HUDEP-2 (cell line): ENCODE measurements at regions not wholly inside any gene's neighbourhood (a gene's known extent, or its start where the extent isn't known, plus 50 kb on each side); places are given as distances from the start of the nearest gene placed in this dataset.
"Not testable (repeated sequence)": the region's sequence is repeated elsewhere in the genome, so short reads cannot be mapped to it uniquely, and the experiment has no call there.

Source experiments
- DNase-seq, 76 experiments: peaks; one replicate each; lab custom pipeline; 2025; ENCODE audit not compliant: unreplicated experiment in 76 of 76; lab: John Stamatoyannopoulos, UW

DNA sequence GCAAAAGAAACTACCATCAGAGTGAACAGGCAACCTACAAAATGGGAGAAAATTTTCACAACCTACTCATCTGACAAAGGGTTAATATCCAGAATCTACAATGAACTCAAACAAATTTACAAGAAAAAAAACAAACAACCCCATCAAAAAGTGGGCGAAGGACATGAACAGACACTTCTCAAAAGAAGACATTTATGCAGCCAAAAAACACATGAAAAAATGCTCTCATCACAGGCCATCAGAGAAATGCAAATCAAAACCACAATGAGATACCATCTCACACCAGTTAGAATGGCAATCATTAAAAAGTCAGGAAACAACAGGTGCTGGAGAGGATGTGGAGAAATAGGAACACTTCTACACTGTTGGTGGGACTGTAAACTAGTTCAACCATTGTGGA, 170.1 kb downstream of the MEX3B start:
- DNase-seq = not testable (repeated sequence)

DNA sequence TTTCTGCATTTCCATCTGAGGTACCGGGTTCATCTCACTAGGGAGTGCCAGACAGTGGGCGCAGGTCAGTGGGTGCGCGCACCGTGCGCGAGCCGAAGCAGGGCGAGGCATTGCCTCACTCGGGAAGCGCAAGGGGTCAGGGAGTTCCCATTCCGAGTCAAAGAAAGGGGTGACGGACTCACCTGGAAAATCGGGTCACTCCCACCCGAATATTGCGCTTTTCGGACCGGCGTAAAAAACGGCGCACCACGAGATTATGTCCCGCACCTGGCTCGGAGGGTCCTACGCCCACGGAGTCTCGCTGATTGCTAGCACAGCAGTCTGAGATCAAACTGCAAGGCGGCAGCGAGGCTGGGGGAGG, 175.1 kb downstream of the MEX3B start:
- not testable (repeated sequence) for DNase-seq

DNA sequence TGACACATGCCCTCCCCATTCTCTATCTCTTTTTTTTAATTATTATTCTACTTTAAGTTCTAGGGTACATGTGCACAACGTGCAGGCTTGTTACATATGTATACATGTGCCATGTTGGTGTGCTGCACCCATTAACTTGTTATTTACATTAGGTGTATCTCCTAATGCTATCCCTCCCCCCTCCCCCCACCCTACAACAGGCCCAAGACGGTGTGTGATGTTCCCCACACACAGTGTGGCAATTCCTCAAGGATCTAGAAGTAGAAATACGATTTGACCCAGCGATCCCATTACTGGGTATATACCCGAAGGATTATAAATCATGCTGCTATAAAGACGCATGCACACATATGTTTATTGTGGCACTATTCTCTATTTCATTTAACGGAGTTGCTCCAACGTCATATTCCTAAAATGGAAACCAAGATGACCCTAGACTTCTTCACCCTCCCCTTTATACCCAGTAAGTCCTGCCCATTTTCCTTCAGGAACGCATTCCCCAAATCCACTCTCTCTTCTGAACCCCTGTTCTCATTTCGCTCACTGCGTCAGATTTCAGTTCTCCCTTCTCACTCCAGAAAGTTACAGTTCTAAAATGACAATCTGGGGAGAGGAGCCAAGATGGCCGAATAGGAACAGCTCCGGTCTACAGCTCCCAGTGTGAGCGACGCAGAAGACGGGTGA, 175.6 kb downstream of the MEX3B start:
- DNase-seq = not testable (repeated sequence)

DNA sequence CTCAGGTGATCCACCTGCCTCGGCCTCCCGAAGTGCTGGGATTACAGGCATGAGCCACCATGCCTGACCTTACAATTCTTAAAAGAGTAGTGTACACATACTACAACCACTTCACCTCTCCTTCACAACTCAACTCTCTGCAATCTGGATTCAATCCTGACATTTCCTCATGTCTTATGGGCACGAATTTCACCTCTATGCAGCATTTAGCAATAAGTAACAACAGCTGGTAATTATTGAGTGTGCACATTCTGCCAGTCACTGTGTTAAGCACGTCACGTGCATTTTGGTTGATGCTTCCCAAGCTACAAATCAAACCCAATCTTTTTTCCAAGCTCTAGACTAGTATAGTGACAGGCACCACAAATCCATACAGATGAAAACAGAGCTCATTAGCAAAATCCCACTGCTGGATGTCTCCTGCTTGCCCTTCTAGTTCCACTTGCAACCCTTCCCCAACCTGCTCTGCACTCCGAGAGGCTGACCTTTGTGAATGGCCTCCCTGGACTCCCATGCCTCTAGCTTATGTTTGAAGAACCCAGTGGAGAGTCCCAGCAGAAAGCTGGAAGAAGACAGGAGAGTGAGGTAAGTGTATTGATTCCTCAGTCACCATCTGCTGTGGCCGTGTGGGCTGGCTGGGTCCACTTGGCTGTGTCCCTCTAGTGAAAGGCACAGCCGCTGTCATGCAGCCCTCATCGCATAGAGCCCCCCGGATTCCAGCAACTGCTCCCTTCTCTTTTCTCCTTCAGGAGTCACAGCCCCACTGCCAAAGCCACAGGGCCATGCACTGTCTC, 176.5 kb downstream of the MEX3B start:
- DNase-seq = no peak

DNA sequence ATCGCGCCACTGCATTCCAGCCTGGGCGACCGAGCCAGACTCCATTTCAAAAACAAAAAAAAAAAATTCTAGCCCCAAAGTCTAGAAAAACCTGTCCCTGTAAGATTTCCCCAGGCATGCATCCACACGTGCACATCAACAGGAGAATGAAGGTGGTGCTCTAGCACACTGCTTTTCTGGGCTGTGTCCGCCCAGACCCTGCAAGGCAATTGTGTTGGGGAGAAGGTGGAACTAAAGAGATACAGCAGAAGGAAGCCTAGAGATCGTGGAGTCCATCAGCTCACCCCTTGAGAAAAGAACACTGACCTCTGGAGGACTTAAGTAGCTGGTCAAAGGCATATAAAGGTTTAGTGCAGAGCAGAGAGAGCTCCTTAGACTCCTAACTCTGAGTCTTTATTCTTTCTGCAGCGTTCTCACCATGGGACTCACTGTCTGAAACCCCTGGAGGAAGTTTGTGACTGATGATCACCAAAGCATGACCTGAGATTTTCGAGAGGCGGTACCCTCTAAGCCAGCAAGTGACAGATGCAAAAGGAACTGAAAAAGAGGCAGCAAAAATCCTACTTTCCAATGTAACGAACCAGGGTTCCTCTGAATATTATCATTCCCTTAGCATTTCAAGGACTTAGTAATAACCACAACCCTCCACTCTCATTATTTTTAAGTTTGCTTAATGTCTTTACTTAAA, 179.8 kb downstream of the MEX3B start:
- no peak for DNase-seq

DNA sequence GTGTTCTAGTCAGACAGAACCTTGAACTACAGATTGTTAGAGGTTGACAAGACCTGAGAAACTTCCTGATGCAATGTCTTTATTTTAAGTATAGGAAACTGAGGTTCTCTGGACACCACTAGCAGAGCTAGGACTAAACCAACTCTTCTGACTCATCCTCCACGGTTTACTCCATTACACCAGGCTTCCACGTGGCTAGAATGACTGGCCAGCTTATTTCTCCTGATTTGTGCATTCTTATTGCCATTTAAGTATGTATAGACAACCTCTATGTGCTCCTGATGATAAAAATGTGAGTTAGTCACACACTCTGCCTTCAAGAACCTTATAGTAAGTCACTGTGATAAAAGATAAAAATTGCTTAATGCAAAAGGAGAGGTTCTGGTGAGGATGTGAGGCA, 182.7 kb downstream of the MEX3B start:
- DNase-seq = no peak

DNA sequence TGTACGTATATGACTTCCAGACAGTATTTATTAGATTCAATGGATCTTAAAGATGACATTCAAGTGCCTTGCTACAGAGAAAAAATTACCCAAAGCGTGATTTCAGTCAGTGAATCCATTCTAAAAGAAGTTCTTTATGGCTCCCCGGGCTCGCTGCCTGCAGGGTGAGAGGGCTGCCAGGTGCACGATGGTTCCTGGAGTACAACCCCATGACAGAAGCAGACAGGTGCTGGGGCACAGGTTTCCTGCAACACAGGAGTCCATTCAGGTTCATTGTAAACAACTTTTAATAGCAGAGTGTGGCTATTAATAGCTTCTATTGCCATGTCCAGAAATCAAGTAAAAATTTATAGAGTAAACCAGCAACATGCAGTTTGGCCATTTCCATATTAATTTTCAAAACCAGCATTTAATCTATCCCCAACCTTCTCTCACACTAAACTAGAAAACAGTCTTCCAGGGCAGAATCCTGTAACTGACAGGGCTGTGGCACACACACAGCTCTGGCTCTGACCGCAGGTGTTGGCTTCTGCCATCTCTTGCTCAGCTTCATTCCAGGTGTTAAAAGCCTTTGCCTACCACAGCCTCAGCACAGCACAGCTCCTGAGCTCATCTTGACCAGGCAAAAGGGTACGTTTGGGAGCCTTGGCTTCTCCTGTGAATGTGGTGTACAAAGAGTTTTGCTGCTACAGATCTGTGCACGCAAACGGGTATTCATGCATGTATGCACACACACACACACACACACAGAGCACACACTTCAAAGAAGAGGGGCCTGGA, 185.9 kb downstream of the MEX3B start:
- DNase-seq = no peak

DNA sequence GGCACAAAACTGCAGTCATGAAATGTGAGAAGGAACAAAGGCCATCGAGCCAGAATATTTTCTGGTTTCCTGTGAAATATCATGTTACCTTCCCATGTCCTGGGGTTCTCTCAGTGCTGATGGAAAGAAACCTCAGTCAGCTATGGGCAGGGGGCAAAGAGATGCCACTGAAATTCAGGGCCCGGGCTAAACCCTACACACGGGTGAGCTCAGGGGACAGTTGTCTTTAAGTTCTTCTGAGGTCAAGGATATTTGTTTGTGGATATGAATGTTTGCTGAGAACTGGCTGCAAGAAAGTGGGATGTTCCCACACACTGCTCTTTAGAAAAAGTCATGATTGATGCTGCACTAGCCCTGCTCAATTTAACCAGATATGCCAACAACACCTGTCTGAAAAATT, 187.2 kb downstream of the MEX3B start:
- DNase-seq = no peak

DNA sequence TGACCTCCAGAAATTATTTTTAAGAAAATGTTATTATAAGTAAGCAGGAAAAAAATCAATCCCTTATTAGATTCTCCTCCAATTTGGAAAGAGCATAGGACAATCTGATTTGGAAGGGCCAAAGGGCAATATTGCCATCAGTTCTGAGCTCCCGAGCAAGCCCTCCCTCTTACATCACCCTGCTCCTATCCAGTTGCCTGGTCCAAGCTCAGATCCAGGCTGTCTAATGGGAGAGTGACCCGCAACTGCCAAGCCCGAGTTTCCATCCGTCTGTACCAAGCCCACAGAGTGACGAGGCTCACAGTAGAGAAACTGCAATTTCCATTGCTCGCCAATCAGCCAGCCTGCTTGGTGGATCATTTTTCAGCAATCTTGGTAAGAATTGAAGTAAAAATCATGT, 187.7 kb downstream of the MEX3B start:
- DNase-seq = no peak

DNA sequence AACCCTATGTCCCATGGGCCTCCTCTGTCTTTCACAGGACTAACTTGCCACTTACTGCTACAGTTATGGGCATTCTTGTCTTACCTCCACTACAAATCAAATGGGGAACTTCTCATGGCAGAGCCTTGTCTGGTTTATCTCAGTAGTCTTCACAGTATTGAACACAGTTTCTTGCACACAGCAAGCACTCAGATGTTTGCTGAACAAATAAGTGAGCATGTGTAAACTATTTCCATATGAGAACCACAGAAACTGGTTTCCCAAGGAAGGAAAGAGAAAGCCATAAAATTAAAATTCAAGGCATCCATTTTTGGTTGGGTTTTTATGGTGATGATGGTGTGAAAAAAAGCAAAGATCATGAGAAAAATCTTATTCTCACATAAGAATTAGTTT, 189.2 kb downstream of the MEX3B start:
- no peak for DNase-seq

DNA sequence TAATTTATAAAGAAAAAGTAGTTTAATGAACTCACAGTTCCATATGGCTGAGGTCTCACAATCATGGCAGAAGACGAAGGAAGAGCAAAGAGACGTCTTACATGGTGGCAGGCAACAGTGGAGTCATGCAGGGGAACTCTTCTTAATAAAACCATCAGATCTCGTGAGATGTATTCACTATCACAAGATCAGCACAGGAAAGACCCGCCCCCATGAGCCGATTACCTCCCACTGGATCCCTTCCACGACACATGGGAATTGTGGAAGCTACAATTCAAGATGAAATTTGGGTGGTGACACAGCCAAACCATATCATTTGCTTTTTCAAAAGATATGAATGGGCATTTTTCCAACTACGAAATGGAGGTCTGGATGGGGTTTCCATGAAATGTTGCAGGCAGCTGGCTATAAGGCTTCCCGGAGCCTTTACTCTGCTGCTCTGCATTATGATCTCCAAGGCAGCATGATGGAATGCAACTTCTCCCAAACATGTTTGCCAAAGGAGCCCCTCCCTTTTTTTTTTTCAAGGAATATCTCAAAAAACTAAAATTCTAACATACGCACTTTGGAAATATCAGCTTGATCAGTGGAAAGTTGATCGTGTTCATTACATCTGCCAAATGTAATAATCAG, 189.7 kb downstream of the MEX3B start:
- DNase-seq = no peak

DNA sequence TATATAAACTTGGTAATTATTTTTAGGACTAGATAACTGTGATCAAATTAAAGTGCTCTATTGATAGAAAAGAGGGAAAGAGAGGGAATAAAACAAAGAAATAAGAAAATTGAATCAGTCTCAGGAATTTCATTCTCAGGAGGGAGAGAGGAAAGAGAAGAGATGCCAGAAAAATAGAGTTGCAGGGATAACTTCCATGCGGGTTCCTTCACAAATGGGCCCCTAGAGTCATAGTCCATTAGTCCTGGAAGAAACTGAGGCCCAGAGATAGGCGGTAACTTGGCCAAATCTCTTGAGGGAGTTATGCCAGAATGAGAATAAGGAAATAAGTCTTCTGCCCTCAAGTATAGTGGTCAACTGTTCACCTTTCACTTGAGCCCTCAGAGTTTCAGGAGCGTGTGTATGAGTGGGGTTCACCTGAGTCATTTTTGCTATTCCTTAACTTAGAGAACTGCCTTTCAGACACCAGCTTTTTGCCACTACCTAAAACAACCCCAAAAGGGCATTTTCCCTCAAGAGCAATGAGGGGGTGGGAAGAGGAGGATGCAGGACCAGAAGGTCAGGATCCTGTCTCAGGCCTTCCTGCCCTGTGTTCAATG, 192.6 kb downstream of the MEX3B start:
- no peak for DNase-seq

DNA sequence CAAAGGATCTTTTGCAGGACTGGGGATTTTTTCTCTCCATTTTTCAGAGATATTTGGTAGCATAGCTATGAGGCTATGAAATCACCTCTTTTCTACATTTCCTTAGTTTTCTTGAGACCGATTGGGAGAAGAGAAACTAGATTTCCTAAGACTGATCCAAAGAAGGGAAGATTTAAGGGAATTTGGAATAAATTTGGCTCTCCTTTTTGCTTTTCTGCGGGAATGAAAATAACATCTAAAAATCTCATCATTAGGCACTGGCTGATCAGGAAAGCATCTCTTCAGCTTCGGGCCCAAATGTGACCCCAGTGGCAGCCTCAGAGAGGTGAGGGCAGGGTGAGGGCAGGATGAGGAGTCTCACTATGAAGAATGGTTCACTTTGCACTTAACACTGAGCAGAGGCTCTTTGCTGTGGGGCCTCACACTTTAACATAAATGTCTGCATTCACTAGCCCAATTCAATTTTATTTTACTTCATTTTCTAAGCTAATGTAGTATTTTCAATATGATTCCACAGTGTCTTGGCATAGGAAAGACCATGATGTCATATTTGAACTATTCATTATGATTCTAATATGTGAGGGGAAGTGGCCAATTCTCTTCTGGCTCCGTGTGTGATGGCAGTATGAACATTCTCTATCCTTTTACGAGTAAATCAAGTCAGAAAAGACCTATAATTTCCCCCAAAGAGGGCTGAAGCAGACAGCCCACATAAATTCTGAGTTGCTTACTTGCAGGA, 193.2 kb downstream of the MEX3B start:
- DNase-seq = no peak

DNA sequence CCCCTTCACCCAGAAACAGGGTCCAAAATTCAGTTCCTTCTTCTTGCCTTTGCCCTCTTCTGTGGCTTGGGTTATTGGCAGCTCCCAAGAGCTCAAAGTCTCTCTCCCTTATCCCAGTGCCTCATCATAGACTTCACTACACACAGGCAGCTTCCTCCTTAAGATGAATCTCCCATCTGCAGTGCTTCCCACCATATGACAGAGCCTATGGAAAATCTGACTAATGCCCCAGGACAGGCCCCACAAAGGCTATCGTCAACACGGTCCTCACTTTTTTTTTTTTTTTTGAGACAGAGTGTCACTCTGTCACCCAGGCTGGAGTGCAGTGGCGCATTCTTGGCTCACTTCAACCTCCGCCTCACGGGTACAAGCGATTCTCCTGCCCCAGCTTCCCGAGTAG, 194.1 kb downstream of the MEX3B start:
- DNase-seq = no peak

DNA sequence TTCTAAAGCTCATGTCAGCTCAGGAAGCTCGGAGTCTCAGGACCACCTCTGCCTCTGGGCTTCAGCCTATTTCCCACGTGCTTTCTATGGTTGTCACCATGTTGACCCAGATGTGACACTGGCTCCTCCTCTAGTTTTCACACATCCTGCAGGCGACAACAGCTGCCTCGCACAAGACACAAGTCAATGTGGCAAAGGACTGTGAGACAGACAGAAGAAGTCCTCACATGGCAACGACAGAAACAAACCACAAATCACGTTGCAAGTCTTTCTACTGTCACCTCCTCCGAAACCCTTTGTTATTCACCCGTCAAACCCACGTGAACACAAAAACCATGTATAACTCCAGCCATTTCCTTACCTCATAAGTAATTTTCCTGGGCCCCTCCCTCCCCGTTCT, 194.5 kb downstream of the MEX3B start:
- no peak for DNase-seq

DNA sequence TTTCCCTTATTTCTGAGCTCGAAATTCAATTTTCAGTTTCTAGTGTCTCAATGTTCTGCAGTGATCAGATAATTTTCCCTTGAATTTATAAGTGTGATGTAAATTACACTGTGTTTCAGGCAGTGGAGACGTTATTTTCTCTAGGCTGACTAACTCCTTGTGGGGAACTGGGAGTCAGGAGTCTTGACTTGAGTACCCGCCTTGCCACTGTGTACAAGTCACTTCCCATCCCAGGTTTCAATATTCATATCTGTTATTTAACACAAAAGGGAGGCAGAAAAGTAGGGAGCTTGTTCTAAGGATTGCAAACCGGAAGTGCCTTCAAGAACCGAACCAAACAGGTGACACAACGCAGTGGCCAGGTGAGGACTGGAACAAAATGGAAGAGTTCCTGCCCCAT, 196.5 kb downstream of the MEX3B start:
- DNase-seq = no peak

DNA sequence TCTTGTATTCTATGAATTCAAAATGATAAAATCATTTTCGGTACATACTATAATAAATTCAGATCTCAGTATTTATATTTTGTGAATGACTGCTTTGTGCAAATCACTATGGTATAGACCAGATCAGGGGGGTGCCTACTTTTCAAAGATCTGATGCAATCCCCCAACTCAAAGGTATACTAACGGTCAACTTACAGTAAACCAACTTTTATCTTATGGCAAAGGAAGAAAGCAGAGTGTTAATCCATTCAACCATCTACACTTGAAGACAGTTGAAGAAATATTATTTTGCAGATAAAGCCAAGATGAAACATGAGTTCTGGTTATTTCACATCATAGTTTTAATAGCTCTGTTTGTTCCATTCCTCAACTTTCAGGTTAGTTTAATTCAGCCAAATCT, 197.1 kb downstream of the MEX3B start:
- DNase-seq = no peak

DNA sequence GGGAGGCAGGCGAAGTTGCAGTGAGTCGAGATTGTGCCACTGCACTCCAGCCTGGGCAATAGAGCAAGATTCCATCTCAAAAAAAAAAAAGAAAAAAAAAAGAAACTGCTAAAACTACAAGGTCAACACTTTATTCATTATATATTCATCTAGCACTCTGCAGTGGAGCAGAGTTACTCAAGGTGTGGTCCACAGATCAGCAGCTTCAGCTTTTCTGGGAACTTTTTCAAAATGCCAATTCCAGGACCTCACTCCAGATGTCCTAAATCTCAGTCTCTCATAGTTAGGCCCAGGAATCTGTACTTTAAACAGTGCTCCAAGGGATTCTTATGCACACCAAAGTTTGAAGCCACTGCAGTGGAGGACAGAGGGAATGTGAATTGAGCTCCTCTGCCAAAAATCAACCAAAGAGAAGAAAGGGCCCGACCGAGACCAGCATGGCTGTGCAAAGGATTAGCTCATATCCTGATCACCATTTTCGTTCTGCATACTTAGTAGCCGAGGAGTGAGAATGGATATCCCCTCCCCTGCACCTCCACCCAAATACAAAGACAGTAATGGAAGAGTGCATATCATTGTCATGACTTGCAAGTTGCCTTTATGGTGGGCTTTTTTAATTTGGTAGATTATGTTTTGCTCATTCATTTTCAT, 201.9 kb downstream of the MEX3B start:
- DNase-seq = no peak

DNA sequence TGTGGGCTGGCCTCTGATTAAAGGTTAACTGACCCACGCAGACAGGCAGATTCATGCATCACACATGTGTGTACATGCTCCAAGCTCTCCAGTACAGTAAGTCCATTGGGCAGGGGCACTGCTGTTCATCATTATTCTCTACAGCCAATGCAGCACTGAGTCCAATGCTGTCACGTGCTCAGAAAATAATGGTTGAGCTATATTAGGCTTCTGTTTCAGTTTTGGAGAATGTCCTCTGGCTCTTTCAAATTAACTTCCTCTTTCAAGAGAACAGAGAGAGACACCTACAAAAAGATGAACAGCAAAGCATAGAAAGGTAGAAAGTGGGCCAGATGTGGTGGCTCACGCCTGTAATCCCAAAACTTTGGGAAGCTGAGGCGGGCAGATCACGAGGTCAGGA, 202.6 kb downstream of the MEX3B start:
- DNase-seq = no peak
